CD4-positive, alpha-beta T cell treated with Interferon gamma for 1 hour (primary cell): ENCODE measurements at regions not wholly inside any gene's neighbourhood (a gene's known extent, or its start where the extent isn't known, plus 50 kb on each side); places are given as distances from the start of the nearest gene placed in this dataset.

Source experiments
- DNase-seq: peaks from one replicate; pipeline ENCODE4 v3.0.0-alpha.2; 2020

DNA sequence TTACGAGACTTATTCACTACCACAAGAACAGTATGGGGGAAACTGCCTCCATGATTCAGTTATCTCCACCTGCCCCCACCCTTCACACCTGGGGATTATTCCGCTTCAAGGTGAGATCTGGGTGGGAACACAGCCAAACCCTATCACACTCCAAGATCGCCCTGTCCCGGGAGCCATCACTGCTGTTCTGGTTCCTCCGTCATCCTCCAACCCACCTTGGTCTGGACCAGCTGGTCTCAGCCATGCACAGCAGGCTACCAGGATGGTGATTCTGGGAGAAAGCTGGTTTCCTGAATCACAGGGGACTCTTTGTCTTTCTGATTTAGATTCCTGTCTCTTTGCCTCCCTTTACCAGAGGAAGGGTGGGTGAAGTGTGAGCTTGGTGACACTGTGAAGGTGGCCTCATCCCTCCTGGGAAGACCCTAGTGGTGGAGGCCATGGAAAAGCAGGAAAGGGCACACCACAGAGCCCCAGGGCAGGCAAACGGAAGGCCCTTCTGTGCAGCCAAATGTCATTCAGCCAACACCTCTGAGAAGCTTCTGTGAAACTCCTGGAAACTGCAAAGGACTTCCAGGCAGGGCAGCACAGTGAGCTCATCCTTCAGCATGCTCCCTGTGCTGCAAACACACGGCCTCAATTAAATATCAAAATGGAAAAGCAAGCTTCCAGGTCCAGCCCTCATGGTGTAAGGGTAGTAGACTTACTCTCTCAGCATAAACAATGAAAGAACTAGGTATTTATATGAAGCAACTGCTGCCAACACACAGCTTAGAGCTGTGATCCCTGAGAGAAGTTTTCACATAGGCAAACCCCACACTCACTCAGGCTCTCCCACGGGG is 169.8 kb downstream of the ANKRD60 start:
- no peak for DNase-seq

DNA sequence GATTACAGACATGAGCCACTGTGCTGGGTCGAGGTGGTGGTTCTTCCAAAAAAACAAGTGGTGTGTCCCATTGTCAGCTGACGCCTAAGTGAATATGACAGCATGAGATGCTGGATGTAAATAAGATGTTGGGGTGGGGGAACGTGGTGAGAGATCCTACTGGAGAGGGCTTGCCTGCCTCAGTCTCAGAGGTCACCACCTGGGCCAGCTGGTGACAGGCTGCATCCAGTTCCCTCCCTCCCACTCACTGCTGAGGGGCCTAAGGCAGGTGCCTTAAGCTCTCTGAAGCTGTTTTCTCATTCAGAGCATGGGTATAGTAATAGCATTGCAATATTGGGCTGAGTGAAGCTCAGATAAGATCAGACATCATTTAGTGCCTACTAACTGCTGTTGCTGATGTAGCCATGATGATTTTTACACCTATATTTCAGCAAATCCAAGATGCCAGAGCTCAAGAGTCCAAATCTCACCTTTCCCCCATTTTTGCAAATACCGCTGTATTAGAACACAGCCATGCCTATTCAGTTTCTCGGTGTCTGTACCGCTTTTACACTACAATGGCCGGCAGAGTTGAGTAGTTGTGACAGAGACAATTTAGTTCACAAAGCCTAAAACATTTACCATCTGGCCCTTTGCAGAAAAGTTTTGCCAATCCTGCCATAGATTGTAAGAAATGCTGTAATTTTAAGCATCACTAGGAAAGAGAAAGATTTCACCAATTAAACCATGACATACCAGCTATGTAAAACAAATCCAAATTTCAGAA is 171.3 kb downstream of the ANKRD60 start:
- no peak for DNase-seq

DNA sequence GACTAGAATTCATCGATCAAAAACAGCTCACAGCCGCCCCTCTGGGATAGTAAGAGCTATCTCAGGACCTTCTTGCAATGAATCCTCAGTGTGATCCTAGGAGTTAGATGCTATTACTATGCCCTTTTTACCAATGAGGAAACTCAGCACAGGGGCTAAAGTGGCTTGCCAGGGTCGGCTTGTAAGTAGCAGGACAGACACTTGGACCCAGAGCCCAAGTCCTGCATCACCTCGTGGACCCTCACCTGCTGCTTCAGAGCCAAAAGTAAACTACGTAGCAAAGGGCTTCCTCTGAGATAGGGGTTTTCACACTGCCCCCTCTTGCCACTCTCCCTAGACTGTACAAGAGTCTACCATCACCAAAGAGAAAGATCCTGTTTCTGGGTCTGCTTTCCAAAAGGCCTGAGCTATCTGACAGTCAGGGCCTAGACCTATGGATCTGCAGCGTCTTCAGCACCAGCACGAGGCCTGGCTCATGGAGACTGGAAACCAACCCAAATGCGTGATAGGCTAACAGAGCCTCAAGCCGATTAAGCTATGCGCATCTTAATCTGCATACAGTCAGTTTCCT is 172.3 kb downstream of the ANKRD60 start:
- no peak for DNase-seq

DNA sequence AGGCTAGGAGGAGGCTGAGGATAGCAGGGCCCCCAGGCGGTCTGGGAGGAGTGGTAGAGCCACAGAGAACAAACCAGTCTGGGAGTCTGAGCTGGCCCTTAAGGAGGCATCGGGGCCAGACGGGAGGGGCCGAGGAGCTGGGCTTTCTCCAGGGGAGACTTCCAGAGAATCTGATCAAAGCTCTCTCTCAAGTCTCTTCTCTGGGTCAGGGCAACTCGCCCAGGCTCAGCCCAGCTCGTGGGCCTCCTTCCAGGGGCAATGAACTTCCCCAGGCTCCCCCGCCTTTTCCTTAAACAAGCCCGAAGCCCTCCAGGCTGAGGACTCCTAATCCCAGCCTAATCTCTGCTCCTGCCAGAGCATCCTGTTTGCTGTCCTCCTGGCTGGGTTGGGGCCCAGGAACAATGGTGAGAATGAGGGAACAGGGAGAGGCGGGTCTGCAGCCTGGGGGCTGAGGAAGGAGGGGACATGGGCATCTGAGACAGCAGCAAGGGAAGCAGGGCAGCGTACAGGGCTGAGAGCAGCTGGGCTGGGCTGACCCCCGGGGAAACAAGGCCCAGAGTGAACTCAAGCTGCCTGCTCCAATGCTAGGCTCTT is 173.6 kb downstream of the ANKRD60 start:
- no peak for DNase-seq

DNA sequence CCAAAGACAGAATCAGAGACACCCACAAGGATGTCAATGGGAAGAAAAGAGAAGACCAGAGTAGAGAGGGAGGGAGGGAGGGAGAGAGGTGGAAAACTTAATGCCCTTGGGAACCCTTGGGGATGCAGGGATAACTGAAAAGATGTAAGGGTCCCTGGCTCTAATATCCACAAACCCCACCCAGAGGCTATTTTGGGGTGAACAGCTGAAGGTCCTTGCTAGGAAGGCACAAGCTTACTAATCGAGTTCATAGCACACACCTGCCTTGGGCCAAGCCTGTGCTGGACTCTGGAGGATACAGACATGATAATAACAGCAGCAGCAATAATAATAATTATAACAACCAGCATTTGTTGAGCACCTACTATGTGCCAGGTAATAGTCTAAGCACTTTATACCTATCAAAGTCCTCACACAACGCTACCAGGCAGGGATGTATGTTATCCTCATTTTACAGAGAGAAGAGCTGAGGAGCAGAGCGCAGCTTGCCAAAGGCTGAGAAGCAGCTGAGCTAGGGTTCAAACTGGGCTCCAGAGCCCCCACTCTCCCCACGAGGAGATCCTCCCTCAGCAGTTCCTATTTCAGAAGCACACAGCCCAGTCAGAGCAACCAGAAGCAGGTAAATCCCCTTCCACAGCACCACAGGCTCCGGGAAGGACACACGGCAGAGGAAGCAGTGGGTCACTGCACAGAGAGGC is 174.2 kb downstream of the ANKRD60 start:
- DNase-seq, result no peak

DNA sequence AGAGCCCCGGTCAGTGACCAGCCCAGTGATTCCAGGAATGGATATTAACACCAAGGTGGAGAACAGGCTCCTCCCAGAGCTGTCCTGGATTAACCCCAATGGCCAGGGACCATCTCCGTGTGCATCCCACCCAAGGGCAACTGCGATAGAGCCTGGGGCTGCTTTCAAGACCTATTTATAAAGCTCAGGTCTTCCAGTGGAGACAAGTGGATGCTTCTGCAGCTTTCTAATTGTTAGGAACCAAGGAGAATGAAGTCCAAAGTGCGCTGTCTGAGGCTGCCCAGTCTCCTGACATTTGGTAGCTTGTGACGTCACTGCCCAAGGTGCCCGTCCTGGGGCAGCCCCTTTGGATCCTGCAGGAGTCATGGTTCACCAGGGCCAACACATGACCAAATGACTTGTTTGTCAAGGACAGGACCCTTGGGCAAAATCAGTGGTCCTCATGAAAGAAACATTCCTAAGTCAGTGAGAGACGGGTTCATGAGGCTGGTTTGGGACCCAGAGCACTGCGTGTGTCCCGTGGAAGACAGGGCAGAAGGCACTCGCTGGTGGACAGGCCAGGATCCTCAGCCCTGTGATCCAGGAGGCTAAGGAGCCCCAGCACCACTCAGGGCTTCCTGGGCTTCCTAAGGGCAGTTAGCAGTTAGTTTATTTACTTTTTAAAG is 174.9 kb downstream of the ANKRD60 start:
- no peak for DNase-seq

DNA sequence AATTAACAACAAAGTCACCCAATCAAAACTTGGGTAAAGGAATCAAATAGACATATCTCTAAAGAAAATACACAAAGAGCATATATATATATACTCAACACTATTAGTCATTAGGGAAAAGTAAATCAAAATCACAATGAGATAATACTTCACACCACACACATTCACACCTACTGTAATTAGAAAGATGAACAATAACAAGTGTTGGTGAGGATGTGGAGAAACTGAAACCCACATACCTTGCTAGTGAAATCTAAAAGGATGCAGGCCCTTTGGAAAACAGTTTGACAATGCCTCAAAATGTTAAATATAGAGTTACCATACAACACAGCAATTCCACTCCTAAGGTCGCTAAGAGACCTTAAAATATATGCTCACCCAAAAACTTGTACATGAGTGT is 177.1 kb downstream of the ANKRD60 start:
- DNase-seq, result no peak

DNA sequence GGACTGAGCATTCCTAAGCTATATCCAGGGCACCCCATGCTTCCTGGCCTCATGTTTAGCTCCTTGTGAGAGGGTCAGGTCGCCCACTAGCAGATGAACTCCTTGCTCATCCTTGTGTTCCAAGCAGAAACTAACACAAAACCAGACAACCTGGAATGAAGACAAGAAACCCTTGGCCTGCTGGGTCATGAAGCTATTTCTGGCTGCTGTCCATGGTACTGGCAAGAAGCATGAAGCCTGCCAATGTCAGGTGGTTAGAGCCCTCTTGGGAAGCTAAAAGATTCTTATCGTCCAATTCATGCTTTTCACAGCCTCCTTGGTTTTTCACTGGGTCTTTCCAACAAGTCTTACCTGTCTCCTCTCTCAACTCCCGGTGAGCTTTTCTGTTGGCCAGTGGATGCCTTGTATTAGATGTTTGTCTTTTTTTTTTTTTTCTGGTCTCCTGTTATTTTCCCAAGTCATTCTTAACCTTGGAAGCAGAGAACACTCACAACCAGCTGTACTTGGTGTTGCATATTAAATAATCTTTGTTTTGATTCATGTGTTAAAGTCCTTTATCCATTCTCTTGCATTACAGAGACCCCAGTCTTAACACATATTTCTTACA is 180.3 kb downstream of the ANKRD60 start:
- DNase-seq, result no peak

DNA sequence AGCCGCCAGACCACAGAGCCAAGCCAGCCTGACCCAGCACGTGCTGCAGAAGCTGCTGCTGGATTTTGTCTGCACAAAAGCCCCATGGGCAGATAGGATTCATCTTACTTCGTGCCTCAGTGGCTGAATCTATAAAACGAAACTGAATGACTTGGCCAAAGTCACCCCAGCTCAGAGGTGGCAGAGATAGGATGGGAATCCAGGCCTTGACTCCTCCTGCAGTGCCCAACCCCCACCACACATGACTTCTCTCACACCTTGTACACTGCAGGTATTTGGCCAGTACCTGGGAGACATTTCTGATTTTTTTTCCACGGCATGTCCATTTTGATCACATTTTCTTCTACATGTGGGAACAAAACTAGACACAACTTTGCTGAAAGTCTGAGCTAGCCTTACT is 182.1 kb downstream of the ANKRD60 start:
- no peak for DNase-seq

DNA sequence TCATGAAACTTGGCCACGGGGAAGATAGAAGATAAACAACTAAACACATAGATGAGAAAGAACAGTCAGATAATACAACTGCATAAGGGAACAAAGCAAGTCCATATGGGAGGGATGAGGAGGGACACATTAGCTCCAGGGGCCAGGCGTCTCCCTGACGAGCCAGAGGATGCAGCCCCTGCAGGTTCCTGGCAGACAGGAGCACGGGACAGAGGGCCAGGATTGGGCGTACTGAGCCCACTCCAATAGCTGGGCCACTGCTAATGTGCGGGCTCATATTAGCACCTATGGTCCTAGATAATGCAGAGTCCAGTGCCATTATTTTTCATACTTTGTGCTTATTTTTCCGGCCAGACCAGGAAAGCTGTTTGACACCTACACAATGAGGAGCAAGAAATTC is 182.9 kb downstream of the ANKRD60 start:
- DNase-seq, result no peak

DNA sequence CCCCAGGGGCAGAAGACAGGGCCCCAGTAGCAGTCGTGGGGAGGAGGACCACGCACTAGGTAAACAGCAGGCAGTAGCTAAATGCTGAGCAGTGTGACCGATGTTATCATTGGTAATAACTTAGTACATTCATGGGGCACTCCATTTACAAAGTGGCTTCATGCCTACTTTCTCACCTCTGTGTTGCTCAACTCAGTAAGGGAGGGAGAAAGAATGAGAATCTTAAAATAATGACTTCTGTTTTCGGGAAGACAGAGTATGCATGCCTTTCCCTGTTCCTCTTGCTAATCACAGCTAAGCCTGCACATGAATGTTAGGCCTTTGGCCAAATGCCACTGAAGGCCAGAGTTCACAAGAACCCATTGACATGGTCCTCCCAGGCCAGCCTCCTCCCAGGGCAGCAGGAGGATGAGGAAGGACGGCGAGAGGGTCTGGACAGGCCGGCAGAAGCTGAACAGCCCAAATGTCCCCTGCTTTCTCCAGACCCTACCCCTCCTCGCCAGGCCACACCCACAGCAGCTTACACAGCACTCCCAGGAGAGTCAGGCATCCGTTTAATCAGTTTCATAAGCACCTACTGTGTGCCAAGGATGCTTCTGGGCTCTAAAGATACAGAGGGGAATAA is 183.4 kb downstream of the ANKRD60 start:
- DNase-seq, result no peak

DNA sequence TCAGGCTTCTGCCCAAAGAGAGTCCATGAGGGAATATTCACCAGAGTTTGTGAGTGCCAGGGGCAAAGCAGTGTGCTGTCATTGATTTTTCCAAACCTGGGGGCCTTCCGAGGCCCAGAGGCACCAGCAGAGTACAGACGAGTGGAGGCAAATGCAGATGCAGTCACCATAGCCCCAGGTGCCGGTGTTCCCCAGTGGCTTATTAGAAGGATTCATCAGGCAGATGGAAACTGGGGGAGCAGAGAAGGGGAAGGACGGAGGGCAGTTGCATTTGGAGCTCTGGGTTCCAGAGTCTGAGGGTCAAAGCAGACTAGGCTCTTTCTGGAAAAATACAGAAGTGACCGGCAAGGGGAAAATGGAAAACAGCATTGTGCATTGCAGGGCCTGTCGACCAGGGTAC is 184.2 kb downstream of the ANKRD60 start:
- DNase-seq, result no peak

DNA sequence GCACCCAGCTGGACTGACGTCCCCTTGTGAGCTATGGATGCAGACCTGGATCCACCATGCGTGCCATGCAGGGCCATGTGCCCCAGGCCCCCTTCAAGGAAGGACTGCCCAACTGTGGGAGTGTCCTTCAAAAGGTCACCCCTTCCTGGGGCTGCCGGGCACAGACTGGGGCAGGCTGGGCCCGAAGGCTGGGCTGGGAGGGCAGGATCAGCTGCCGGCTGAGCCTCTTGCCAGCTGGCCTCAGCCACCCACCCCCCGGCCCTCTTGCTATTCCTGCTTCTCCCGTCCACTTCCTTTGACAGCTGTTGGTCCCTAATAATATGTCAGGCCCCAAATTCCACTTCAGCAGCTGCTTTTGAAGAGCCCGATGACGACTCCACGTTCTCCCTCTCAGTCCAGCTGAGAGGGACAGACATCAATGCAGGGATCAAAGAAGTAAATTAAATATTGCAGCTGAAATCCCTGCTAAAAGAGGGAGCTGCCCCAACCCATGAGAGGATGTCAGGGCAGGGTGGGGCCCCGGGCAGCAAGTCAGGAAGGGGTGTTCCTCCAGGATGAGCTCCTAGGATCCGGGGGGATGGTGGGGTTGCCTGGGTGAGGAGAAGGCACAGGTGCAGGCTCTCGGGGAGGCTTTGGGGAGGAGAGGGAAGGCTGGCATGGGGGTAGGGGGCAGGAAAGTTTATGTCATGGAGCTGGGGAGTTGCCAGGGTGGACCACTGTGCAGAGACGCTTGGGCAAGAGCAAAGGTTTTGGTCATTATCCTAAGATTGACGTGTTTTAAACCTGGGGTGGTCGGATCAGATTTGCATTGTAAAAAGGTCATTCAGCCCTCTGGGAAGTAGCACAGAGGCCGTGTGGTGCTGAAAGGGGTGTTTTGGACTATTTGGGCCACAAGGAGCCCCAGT is 185.0 kb downstream of the ANKRD60 start:
- DNase-seq, result no peak

DNA sequence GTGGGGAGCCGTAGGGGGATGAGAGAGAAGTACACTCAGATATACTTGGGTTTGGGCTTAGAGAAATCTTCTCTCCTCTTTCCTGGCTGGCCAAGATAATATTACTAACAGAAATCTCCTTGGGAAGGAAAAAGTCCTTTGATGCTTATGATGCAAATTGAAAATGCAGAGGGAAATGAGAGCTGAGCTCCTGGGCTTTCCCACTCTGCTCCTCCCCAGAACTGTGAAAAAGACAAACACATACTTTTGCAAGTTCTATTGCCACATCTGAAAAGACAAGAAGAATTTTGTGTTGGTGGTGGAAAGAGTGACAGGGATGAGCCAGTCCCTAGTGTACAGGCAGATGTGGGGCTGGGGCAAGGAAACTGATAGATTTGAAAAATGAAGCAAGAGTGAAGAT is 185.9 kb downstream of the ANKRD60 start:
- no peak for DNase-seq

DNA sequence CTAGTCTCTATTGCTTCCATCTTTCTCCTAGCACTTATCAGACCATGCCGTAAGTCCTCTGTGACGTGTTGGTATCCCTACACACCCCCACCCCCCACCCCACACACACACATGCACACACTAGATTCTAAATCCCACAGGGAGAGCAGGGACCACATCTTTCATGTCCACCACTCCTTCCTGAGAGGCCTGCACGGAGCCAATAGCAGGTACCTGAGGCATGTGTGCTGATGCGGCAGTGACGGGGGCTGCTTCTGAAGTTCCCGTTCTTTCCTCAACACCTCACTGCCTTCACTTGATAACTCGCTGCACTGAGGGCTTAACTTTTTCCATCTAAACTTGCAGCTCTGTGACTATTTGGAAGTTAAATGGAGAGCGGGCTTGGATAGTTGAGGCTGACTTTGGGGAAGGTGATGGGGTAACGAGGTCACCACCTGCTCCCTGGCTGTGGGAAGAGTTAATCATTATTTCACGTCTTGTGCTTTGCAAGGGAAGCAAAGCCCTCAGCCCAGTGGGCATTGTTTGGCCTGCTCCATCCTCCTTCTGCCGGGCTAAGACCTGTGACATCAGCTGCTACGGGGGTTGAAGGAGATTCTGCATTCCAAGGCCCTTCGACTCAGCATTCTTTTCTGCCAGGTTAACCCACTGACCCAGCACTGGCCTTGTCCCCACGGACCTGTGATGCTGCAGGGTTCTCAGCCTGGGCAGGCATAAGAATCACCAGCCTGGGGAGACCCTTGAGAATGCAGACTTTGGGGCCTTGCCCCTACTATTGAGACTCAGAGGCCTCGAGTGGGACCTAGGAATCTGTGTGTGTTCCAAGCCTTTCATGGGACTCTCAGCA is 187.8 kb downstream of the ANKRD60 start:
- DNase-seq, result no peak

DNA sequence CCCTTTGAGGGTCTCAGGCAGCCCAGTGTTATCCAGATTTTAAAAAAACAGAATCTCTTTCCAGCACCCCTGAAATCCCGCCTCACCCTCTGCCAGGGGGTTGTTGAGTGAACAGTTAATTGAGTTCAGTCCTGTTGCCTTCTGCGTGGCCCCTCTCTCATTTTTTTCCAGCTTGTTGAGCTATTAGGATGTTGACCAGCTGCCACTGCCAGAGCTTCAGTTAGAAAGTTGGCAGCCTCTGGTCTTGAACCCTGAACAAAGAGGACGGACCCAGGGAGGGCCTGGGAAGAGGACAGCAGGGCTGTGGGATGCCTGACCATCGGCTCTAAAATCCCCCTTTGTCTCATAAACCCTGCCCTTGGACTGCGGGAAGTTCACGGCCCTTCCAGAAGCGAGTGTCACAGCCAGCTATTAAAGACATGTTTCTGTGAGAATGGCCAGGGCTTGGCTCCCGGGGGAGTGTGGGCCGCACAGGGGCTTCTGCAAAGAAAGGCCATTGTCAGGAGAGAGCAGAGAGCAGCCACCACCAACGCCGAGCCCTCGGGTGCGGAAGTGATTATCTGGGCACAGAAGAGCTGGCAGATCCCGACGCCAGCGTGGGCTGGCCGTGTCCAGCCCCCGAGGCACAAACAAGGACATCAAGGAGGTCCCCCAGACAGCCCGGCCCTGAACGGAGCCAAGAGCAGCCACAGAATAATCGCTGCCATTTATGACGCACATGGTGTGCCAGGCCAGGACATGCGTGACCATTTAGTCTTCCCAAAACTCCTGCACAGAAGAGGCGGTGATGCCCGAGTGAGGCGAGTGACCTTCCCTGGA is 189.0 kb downstream of the ANKRD60 start:
- no peak for DNase-seq

DNA sequence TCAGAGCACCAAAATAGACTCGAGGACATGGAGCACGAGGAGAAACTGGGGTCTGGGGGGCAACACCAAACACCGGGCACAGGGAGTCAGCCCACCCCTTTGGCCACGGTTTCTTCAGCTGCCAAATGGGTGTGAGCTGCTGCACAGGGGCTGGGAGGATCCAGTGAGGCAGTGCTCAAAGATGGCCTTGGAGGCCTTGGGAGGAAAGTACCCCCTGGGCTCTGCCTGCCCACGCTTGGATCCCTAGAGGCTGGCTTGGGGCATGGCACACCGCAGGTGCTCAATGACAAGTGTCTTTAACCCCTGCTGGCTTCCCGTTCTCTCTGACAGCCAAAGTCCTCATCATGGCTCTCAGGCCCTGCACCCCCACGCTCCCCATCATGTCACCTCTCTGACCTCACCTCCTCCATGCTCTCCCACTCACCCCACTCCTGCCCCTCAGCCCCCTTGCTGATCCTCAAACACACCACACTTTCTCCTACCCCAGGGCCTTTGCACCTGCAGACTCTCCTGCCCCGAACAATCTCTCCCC is 190.3 kb downstream of the ANKRD60 start:
- no peak for DNase-seq

DNA sequence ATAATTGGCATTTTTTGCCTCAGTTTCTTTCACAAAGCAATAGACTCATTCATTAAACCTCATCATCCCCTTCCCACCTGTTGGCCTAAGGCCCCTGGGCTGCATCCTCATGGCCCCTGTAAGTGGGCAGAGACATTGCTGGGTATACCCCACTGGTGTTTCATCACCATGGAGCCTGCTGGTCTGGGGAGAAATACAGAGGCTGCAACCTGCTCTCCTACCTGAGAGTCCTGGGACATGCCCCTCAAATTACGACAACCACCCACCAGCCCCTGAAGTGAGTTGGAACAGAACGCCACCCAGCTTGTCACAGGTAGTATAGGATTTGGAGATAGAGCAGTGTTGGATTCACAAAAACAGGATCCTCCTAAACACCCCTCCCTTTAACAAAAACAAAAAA is 190.8 kb downstream of the ANKRD60 start:
- DNase-seq, result no peak
